HepG2 (cell line): ENCODE measurements at regions not wholly inside any gene's neighbourhood (a gene's known extent, or its start where the extent isn't known, plus 50 kb on each side); places are given as distances from the start of the nearest gene placed in this dataset.

Experiments
- ATAC-seq: fragments of 200-7000 bp; cut with Tn5 transposase; 3 replicates; pipeline ENCODE4 v1.9.1; 2020; ENCODE audit warnings: mild to moderate bottlenecking, moderate library complexity
- BruUV-seq: library from RNA; stranded (reverse); fragments of 400-500 nt; replicated peaks from 2 replicates; lab custom pipeline; 2021; lab: Mats Ljungman, UMichigan
- CTCF ChIA-PET: fragments of 300-600 bp; formaldehyde crosslinking; extraction: SDS; loops from one replicate; lab custom pipeline; 2021; ENCODE audit warnings: low total read pairs, inconsistent platforms, low intra/inter-chr PET ratio; lab: Yijun Ruan, JAX
- POLR2A ChIA-PET: fragments of 350-600 bp; sonication (Branson Sonifier 250); formaldehyde crosslinking; loops from one replicate; lab custom pipeline; 2020; ENCODE audit warnings: antibody characterized with exemption, inconsistent platforms; lab: Yijun Ruan, JAX
- DNase-seq: peaks from one replicate; pipeline ENCODE4 v3.0.0-alpha.2; 2015; ENCODE audit warnings: low spot score
- FAIRE-seq: peaks from 3 replicates; lab custom pipeline; 2011; peaks lifted over from hg19 to GRCh38; lab: Jason Lieb, UNC
- H2AFZ ChIP-seq: one replicate; pipeline ENCODE4 v1.6.1; 2011; ENCODE audit warnings: low read length, inconsistent platforms
- H3K27ac ChIP-seq: fragments of 300-600 bp; 3 replicates; pipeline ENCODE4 v1.8.0; 2011; ENCODE audit warnings: mixed run types, mild to moderate bottlenecking, mixed read lengths, low read length, inconsistent platforms; ENCODE audit not compliant: insufficient read depth; ENCODE audit errors: extremely low read length
- H3K27me3 ChIP-seq, 2 experiments: fragments of 200-600 bp in 1 of 2; 2 replicates in 1 of 2; 3 replicates in 1 of 2; pipeline versions ENCODE4 v1.6.0 to v1.8.0; 2011; ENCODE audit warnings: low read length in 2 of 2, mild to moderate bottlenecking in 2 of 2, moderate library complexity in 2 of 2, inconsistent platforms in 1 of 2; ENCODE audit not compliant: insufficient read depth in 2 of 2, control insufficient read depth in 1 of 2
- H3K36me3 ChIP-seq, 2 experiments: fragments of 200-600 bp in 1 of 2; replicated peaks in 1 of 2; 2 replicates in 1 of 2; 3 replicates in 1 of 2; pipeline versions ENCODE4 v1.5.1 to v1.8.0; 2011; ENCODE audit warnings: low read length in 2 of 2, inconsistent platforms in 1 of 2; ENCODE audit not compliant: insufficient read depth in 2 of 2, control insufficient read depth in 1 of 2
- H3K4me1 ChIP-seq: 2 replicates; pipeline ENCODE4 v1.5.1; 2012; ENCODE audit warnings: low read length, inconsistent platforms; ENCODE audit not compliant: insufficient read depth
- H3K4me2 ChIP-seq: 2 replicates; pipeline ENCODE4 v1.6.0; 2011; ENCODE audit warnings: low read depth, low read length, inconsistent platforms
- H3K4me3 ChIP-seq, 3 experiments: fragments of 200-600 bp in 1 of 3; sonication (generic), shearing (Covaris generic) in 1 of 3; replicated peaks in 1 of 3; 2 replicates each; pipeline ENCODE4 v1.5.1; 2011 to 2016; ENCODE audit warnings: low read length in 3 of 3, inconsistent platforms in 2 of 3, low read depth in 2 of 3, mild to moderate bottlenecking in 2 of 3, control low read depth in 1 of 3, mixed read lengths in 1 of 3; ENCODE audit not compliant: insufficient read depth in 1 of 3
- H3K79me2 ChIP-seq: one replicate; pipeline ENCODE4 v1.6.1; 2011; ENCODE audit warnings: low read length, inconsistent platforms; ENCODE audit not compliant: insufficient read depth
- H3K9ac ChIP-seq: 2 replicates; pipeline ENCODE4 v1.6.0; 2011; ENCODE audit warnings: mild to moderate bottlenecking, low read depth, low read length, inconsistent platforms; ENCODE audit not compliant: insufficient read depth
- H3K9me3 ChIP-seq: 2 replicates; pipeline ENCODE4 v1.5.1; 2012; ENCODE audit warnings: mild to moderate bottlenecking, low read length
- H4K20me1 ChIP-seq: 2 replicates; pipeline ENCODE4 v1.6.0; 2011; ENCODE audit warnings: inconsistent platforms, mild to moderate bottlenecking, low read length, moderate library complexity; ENCODE audit not compliant: insufficient read depth
- YEATS2 ChIP-seq: sonication (generic); formaldehyde crosslinking; IDR thresholded peaks from 2 replicates; pipeline ENCODE4 v1.4.0; 2020; ENCODE audit warnings: missing genetic modification reagents, borderline replicate concordance
- ZNF24 ChIP-seq: fragments of 450-650 bp; IDR thresholded peaks from 2 replicates; pipeline ENCODE4 v1.6.1; 2017; ENCODE audit warnings: antibody characterized with exemption, mild to moderate bottlenecking
- ZNF614 ChIP-seq: IDR thresholded peaks from 2 replicates; pipeline ENCODE4 v1.6.1; 2018; ENCODE audit warnings: missing biosample characterization, missing genetic modification reagents, inconsistent platforms, borderline replicate concordance
- ZNF780A ChIP-seq: sonication (generic); formaldehyde crosslinking; IDR thresholded peaks from 2 replicates; pipeline ENCODE4 v1.8.0; 2022; ENCODE audit warnings: mild to moderate bottlenecking, missing genetic modification reagents, moderate library complexity
- WGBS: methylation state at CpG from one replicate; pipeline ENCODE4 v1.1.6; 2017; ENCODE audit warnings: low lambda C conversion rate; 5-methylcytosine and 5-hydroxymethylcytosine counted together
- in situ Hi-C: cut with HindIII; loops from 2 replicates; pipeline ENCODE4 v1.10.0; 2017; ENCODE audit warnings: low pct_unique_long_range_greater_than_20kb; ENCODE audit not compliant: extremely low pct_ligation_motif_present
- intact Hi-C: fragments of 100-400 bp; cut with micrococcal nuclease; formaldehyde crosslinking; loops from one replicate; pipeline ENCODE4 v1.10.0; 2022; ENCODE audit not compliant: unreplicated experiment
- TF ChIP-seq, protein P1 (sequence below): sonication (generic); formaldehyde crosslinking; conservative IDR thresholded peaks from 2 replicates; pipeline ENCODE4 v1.4.0; 2020; ENCODE audit warnings: missing genetic modification reagents
- TF ChIP-seq, protein P2 (sequence below): sonication (generic); formaldehyde crosslinking; IDR thresholded peaks from 2 replicates; pipeline ENCODE4 v1.9.0; 2022; ENCODE audit warnings: missing genetic modification reagents, mild to moderate bottlenecking, borderline replicate concordance
- TF ChIP-seq, protein P3 (sequence below): sonication (generic); formaldehyde crosslinking; IDR thresholded peaks from 2 replicates; pipeline ENCODE4 v1.5.1; 2020; ENCODE audit warnings: mild to moderate bottlenecking, moderate library complexity, missing genetic modification reagents
- TF ChIP-seq, protein P4 (sequence below): IDR thresholded peaks from 2 replicates; pipeline ENCODE4 v1.6.1; 2018; ENCODE audit warnings: missing genetic modification reagents
- TF ChIP-seq, protein P5 (sequence below): sonication (generic); formaldehyde crosslinking; IDR thresholded peaks from 2 replicates; pipeline ENCODE4 v1.5.1; 2020; ENCODE audit warnings: mild to moderate bottlenecking, missing genetic modification reagents, moderate library complexity

DNA sequence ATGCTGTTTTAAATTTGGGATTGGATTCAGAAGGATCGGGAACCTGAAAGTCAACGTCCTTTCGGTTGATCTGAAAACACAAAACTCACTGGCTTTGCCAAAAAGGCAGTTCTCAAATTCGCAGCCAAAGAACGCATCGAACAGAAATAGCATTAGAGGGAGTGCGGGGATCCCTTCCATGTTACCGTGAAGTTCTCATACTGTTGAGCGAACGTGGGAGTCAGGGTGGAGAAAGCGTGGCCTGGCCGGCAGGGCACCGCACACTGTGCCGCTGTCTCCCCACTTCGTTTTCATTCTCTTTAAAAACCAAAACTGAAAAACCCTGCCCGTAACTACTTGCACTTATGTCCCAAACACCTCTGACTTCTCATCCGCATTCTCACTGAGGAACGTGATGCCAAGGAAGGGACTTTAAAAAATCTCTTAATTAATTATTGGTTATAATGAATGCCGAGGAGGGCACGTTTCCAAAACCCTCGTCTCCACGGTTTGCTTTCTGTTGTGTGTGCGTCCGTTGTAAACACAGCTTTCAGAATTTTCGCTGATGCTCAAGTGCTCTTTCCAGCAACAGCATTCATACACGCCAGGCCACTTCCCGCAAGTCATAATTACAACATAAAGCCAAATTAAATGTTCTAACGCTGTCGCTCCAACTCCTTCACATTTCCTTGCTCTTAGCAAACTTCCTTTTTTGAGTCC, 60.9 kb upstream of the TWIST2 start:
- FAIRE-seq, result no peak
- H3K79me2 ChIP-seq, result no peaks in the 10 kb centered on the region
- H3K4me3 ChIP-seq, result no peak overlapping the region
- BruUV-seq, result no TSS peak
- ChIA-PET CTCF (interaction anchor here (3.1 kb wide), 1 partner anchor 67 kb away, joined by 20 read pairs; no protein-coding TSS in a partner anchor), POLR2A (no interaction called here)
- DNase-seq, result no peak
- H3K9ac ChIP-seq, result no peak overlapping the region
- H3K27ac ChIP-seq, result no peak overlapping the region
- 53% methylated on average over 29 of the region's 29 CpGs for WGBS
- no peak for ATAC-seq
- no peaks in the 10 kb centered on the region for H3K9me3 ChIP-seq
- H2AFZ ChIP-seq, result no peak overlapping the region
- in situ Hi-C loops, result loop anchor here (25.0 kb wide), 1 partner anchor 425 kb away; no protein-coding TSS in a partner anchor
- intact Hi-C loops, result loop anchor here (5.0 kb wide), 1 partner anchor 415 kb away; no protein-coding TSS in a partner anchor
- H3K4me1 ChIP-seq, result no peaks in the 10 kb centered on the region
- no peaks in the 10 kb centered on the region for H4K20me1 ChIP-seq
- no peaks in the 10 kb centered on the region for H3K36me3 ChIP-seq
- H3K27me3 ChIP-seq, result peaks cover 2 to 69% of the 10 kb centered on the region in 2 experiments
- no peak overlapping the region for H3K4me2 ChIP-seq
- TF ChIP-seq, protein P1, sequence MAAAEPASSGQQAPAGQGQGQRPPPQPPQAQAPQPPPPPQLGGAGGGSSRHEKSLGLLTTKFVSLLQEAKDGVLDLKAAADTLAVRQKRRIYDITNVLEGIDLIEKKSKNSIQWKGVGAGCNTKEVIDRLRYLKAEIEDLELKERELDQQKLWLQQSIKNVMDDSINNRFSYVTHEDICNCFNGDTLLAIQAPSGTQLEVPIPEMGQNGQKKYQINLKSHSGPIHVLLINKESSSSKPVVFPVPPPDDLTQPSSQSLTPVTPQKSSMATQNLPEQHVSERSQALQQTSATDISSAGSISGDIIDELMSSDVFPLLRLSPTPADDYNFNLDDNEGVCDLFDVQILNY (CRISPR knock-in tag), result no peak
- TF ChIP-seq ZNF24 (no peak), ZNF614 (CRISPR knock-in tag) (no peak), YEATS2 (CRISPR knock-in tag) (no peak), ZNF780A (CRISPR knock-in tag) (no peak)
- TF ChIP-seq, protein P2, sequence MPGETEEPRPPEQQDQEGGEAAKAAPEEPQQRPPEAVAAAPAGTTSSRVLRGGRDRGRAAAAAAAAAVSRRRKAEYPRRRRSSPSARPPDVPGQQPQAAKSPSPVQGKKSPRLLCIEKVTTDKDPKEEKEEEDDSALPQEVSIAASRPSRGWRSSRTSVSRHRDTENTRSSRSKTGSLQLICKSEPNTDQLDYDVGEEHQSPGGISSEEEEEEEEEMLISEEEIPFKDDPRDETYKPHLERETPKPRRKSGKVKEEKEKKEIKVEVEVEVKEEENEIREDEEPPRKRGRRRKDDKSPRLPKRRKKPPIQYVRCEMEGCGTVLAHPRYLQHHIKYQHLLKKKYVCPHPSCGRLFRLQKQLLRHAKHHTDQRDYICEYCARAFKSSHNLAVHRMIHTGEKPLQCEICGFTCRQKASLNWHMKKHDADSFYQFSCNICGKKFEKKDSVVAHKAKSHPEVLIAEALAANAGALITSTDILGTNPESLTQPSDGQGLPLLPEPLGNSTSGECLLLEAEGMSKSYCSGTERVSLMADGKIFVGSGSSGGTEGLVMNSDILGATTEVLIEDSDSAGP, result no peak
- TF ChIP-seq, protein P3, sequence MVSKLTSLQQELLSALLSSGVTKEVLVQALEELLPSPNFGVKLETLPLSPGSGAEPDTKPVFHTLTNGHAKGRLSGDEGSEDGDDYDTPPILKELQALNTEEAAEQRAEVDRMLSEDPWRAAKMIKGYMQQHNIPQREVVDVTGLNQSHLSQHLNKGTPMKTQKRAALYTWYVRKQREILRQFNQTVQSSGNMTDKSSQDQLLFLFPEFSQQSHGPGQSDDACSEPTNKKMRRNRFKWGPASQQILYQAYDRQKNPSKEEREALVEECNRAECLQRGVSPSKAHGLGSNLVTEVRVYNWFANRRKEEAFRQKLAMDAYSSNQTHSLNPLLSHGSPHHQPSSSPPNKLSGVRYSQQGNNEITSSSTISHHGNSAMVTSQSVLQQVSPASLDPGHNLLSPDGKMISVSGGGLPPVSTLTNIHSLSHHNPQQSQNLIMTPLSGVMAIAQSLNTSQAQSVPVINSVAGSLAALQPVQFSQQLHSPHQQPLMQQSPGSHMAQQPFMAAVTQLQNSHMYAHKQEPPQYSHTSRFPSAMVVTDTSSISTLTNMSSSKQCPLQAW, result no peak
- TF ChIP-seq, protein P4, sequence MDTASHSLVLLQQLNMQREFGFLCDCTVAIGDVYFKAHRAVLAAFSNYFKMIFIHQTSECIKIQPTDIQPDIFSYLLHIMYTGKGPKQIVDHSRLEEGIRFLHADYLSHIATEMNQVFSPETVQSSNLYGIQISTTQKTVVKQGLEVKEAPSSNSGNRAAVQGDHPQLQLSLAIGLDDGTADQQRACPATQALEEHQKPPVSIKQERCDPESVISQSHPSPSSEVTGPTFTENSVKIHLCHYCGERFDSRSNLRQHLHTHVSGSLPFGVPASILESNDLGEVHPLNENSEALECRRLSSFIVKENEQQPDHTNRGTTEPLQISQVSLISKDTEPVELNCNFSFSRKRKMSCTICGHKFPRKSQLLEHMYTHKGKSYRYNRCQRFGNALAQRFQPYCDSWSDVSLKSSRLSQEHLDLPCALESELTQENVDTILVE, result no peak
- TF ChIP-seq, protein P5, sequence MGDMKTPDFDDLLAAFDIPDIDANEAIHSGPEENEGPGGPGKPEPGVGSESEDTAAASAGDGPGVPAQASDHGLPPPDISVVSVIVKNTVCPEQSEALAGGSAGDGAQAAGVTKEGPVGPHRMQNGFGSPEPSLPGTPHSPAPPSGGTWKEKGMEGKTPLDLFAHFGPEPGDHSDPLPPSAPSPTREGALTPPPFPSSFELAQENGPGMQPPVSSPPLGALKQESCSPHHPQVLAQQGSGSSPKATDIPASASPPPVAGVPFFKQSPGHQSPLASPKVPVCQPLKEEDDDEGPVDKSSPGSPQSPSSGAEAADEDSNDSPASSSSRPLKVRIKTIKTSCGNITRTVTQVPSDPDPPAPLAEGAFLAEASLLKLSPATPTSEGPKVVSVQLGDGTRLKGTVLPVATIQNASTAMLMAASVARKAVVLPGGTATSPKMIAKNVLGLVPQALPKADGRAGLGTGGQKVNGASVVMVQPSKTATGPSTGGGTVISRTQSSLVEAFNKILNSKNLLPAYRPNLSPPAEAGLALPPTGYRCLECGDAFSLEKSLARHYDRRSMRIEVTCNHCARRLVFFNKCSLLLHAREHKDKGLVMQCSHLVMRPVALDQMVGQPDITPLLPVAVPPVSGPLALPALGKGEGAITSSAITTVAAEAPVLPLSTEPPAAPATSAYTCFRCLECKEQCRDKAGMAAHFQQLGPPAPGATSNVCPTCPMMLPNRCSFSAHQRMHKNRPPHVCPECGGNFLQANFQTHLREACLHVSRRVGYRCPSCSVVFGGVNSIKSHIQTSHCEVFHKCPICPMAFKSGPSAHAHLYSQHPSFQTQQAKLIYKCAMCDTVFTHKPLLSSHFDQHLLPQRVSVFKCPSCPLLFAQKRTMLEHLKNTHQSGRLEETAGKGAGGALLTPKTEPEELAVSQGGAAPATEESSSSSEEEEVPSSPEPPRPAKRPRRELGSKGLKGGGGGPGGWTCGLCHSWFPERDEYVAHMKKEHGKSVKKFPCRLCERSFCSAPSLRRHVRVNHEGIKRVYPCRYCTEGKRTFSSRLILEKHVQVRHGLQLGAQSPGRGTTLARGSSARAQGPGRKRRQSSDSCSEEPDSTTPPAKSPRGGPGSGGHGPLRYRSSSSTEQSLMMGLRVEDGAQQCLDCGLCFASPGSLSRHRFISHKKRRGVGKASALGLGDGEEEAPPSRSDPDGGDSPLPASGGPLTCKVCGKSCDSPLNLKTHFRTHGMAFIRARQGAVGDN (CRISPR knock-in tag), result no peak
